ENCODE measurements at regions not wholly inside any gene's neighbourhood (a gene's known extent, or its start where the extent isn't known, plus 50 kb on each side); places are given as distances from the start of the nearest gene placed in this dataset.

DNA sequence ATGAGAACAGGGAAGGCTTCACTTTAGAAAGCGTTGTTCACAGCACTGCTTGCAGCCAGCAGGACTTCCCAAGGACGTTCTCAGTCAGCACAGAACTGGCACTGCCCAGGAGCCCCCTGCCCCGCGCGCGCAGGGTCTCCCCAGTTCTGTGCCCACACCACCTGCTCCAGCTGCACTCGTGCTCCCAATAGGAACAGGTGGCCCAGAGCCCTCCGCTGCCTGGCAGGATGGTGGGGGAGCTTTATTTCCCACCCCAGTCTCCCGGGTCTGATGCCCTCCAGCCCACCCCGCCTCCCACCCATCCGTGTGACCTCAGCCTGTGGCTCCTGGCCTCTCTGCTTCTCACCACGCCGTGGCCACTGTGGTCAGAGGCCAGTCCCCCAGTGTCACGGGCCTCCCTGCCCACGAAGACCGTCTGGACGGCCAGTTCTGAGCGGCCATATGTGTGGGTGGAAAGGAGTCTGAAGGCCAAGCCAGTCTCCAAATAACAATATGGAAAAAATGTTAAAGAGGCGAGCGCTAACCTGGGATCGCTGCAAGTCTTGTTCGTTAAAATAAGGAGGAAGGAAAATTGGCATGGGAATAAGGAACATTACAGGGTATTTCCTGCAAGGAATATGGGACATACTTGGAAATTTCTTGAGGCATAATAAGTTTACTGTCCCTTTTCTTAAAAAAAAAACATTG lies 54.6 kb upstream of the PCSK6 start:
- TF ChIP-seq, protein P1, sequence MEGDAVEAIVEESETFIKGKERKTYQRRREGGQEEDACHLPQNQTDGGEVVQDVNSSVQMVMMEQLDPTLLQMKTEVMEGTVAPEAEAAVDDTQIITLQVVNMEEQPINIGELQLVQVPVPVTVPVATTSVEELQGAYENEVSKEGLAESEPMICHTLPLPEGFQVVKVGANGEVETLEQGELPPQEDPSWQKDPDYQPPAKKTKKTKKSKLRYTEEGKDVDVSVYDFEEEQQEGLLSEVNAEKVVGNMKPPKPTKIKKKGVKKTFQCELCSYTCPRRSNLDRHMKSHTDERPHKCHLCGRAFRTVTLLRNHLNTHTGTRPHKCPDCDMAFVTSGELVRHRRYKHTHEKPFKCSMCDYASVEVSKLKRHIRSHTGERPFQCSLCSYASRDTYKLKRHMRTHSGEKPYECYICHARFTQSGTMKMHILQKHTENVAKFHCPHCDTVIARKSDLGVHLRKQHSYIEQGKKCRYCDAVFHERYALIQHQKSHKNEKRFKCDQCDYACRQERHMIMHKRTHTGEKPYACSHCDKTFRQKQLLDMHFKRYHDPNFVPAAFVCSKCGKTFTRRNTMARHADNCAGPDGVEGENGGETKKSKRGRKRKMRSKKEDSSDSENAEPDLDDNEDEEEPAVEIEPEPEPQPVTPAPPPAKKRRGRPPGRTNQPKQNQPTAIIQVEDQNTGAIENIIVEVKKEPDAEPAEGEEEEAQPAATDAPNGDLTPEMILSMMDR (IDR thresholded peaks at IDR 0.05; ENCODE audit: borderline replicate concordance, insufficient read depth, low read depth, low read length), result no peak
- H3K4me3 ChIP-seq (ENCODE audit: low read depth, low read length), result no peak overlapping the region

DNA sequence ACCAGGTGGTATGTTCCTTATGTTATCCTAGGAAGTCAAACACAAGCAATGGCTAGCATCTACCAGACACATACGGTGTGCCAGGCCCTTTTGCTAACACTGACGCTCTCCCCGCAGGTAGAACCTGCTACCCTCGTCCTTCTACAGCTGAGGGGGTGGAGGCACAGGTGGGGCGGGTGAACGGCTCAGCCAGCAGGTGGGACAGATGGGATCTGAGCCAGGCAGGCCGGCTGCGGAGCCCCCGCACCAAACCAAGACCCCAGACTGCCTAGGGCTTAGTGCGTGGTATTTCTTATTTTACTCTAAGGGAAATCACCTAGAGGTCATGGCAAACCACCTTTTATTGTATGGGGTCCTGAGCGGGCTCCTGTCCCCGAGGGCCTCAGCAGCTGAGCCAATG lies 53.9 kb upstream of the PCSK6 start:
- TF ChIP-seq, protein P1 (IDR thresholded peaks at IDR 0.05; ENCODE audit: borderline replicate concordance, insufficient read depth, low read depth, low read length), result no peak
- H3K4me3 ChIP-seq (ENCODE audit: low read depth, low read length), result no peak overlapping the region

DNA sequence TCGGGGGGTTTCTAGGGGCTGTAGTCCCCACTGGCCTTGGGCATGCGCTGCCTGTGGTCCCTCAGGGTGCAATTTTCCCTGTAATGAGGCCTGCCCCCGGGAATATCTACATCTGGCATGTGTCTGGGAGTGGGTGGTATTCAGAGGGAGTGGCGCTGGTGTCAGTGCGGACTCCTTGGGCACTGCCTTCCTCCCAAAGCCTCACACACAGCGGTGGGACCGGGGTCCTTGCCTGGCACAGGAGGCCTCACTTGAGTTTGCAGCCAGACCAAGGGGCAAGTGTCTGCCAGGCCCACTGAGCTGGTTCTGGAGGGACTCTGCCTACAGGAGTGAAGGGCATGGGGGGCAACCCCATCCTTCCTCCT lies 53.5 kb upstream of the PCSK6 start:
- no peak overlapping the region for H3K4me3 ChIP-seq (ENCODE audit: low read depth, low read length)
- TF ChIP-seq, protein P1 (IDR thresholded peaks at IDR 0.05; ENCODE audit: borderline replicate concordance, insufficient read depth, low read depth, low read length), result no peak

DNA sequence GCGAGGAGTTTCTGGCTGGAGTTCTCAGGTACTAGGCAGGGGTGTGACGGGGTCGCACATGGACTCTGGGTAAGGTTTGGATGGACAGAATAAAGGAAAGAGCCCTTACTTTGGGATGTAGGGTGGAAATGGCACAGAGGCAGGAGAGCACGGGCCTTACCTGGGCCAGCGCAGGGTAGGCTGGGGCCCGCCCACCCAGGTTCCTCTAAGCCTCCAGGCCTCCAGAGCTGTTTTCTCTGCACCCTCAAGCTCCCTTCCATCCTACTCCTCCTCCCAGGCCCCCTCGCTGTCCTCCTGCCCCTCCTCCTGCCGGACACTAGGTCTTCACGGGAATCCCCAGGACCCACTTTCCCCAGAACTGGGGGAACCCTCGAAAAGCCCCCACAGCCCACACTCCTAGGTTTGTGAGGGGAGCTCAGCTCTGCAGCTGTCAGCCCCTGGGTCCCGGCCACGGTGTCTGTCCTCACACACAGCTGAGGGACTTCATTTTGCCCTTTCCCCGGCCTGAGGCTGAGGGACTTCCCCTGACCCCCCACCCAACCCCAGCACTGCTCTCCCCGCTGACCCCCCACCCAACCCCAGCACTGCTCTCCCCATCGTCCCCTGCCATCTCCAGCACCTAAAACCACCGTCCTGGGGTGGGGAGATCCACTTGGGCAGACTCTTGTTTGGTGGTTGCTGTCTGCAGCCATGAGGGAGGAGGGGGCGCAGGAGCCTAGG lies 53.0 kb upstream of the PCSK6 start:
- TF ChIP-seq, protein P1 (IDR thresholded peaks at IDR 0.05; ENCODE audit: borderline replicate concordance, insufficient read depth, low read depth, low read length), result no peak
- H3K4me3 ChIP-seq (ENCODE audit: low read depth, low read length), result no peak overlapping the region

DNA sequence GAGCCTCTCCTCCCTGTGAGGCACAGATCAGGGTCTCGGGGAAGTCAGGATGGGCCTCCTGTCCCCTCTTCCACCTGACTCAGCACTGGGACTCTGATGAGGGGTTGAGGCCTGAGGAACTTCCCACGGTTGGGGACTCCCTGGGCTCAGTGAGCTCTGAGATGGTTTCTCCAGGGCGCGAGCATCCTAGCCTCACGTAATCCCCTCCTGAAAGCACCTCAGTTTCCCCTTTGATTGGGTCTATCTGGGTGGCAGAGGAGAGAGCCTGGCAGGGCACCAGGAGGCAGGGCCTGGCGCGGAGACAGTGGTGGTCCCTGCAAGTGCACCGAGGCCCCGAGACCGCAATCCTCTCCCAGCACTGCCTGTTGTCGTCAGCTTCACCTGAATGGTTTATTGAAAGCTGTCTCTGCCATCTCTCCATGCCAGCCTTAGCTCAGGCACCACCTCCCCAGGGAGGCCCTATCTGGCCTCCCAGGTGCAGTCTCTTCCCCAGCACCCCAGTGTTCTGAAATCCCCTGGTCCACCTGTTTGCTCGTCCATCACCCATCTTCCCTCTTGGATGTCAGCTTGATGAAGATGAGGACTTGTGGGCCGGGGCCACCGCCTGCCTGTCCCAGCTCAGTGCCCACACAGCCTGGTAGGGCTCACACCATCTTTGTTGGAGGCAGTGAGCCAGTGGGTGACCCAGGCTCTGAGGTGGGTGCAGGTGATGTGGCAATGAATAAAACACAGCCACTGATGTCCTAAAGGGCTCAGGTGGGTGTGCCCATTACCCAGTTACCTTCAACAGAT lies 52.2 kb upstream of the PCSK6 start:
- H3K4me3 ChIP-seq (ENCODE audit: low read depth, low read length), result no peak overlapping the region
- TF ChIP-seq, protein P1 (IDR thresholded peaks at IDR 0.05; ENCODE audit: borderline replicate concordance, insufficient read depth, low read depth, low read length), result no peak

DNA sequence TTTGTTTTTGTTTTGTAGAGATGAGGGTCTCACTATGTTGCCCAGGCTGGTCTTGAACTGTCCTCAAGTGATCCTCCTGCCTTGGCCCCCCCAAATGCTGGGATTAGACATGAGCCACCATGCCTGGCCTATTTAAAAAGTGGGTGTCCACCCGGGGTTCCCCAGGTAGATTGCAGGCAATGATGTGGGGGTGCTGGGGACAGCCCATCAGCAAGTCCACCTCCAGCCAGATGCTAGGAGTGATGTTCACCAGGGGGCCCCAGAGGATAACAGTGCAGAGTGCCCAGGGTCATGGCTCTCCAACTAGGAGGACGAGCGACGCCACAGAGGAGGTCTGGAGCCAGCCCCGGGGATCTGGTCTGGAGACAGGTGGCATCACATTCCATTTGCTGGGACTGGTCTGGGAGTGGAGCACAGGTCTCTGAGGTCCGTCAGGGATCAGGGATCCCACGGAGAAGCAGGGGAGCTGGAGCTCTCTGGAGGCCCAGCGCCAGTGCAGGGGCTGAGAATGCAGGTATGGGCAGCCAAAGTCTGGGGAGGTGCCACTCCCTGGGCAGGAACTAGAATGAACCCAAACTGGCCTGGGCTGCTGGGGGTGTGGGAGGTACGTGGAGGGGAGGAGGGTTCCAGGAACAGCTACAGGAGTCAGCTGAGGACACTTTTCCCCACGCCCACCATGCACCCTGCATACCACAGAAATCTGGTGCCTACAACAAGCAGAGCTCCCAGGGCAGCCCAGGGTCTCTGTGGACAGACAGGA lies 51.2 kb upstream of the PCSK6 start:
- H3K4me3 ChIP-seq (ENCODE audit: low read depth, low read length), result no peak overlapping the region
- TF ChIP-seq, protein P1 (IDR thresholded peaks at IDR 0.05; ENCODE audit: borderline replicate concordance, insufficient read depth, low read depth, low read length), result no peak

Data from GM12875 (cell line).